BJ (cell line): ENCODE measurements at regions not wholly inside any gene's neighbourhood (a gene's known extent, or its start where the extent isn't known, plus 50 kb on each side); places are given as distances from the start of the nearest gene placed in this dataset.

Experiments used
- CTCF ChIA-PET: fragments of 350-600 bp; formaldehyde crosslinking; extraction: SDS; loops from one replicate; lab custom pipeline; 2021; ENCODE audit warnings: antibody characterized with exemption, inconsistent platforms; lab: Yijun Ruan, JAX
- POLR2A ChIA-PET: fragments of 300-600 bp; sonication (Branson Sonifier 250); formaldehyde crosslinking; extraction: SDS; loops from one replicate; lab custom pipeline; 2021; ENCODE audit warnings: antibody characterized with exemption; lab: Charles Lee
- DNase-seq: peaks from one replicate; pipeline ENCODE4 v3.0.0-alpha.2; 2011; ENCODE audit warnings: low read depth
- H3K27me3 ChIP-seq: 2 replicates; pipeline ENCODE4 v1.6.0; 2011; ENCODE audit warnings: low read length; ENCODE audit not compliant: control insufficient read depth, insufficient read depth
- H3K36me3 ChIP-seq: 2 replicates; pipeline ENCODE4 v1.5.1; 2011; ENCODE audit warnings: low read length; ENCODE audit not compliant: control insufficient read depth, insufficient read depth
- H3K4me3 ChIP-seq: 2 replicates; pipeline ENCODE4 v1.5.1; 2011; ENCODE audit warnings: low read depth, mild to moderate bottlenecking, control low read depth, low read length
- CTCF ChIP-seq: IDR thresholded peaks from 2 replicates; pipeline ENCODE4 v1.5.1; 2011; ENCODE audit warnings: low read depth, mild to moderate bottlenecking, control low read depth, inconsistent platforms, low read length, moderate library complexity; ENCODE audit not compliant: insufficient read depth

- Histone ChIP-seq H3K36me3 (no peaks in the 10 kb centered on the region), H3K27me3 (peaks cover 4% of the 10 kb centered on the region), H3K4me3 (no peak overlapping the region)
- ChIA-PET CTCF (interaction anchor here (0.6 to 2.5 kb wide), 4 partner anchors 9 to 545 kb away, joined by 3 to 15 read pairs (median 5); no protein-coding TSS in a partner anchor), POLR2A (no interaction called here)
- no peak for TF ChIP-seq CTCF
- DNase-seq: peak; percentile 57
These were observed 113.0 kb upstream of the SLC1A4 start for GRCh38 chr2:64876137-64876647.

GRCh38 chr2:64879745-64880144 is 109.5 kb upstream of the SLC1A4 start:
- Histone ChIP-seq H3K4me3 (no peak overlapping the region), H3K27me3 (peaks cover 5% of the 10 kb centered on the region), H3K36me3 (no peaks in the 10 kb centered on the region)
- ChIA-PET CTCF (no interaction called here), POLR2A (no interaction called here)
- no peak for TF ChIP-seq CTCF
- no peak for DNase-seq

GRCh38 chr2:64880193-64880951 is 108.8 kb upstream of the SLC1A4 start:
- peaks cover 6% of the 10 kb centered on the region for H3K27me3 ChIP-seq
- H3K36me3 ChIP-seq: no peaks in the 10 kb centered on the region
- no peak for TF ChIP-seq CTCF
- ChIA-PET CTCF (interaction anchor here (1.2 kb wide), 1 partner anchor 13 kb away, joined by 3 read pairs; no protein-coding TSS in a partner anchor), POLR2A (no interaction called here)
- no peak for DNase-seq
- no peak overlapping the region for H3K4me3 ChIP-seq

- Histone ChIP-seq H3K36me3 (no peaks in the 10 kb centered on the region), H3K4me3 (no peak overlapping the region), H3K27me3 (peaks cover 6% of the 10 kb centered on the region)
- DNase-seq: no peak
- TF ChIP-seq CTCF: no peak
- POLR2A ChIA-PET: no interaction called here
- CTCF ChIA-PET: interaction anchor here (1.2 kb wide), 1 partner anchor 13 kb away, joined by 3 read pairs; no protein-coding TSS in a partner anchor
These were observed 108.1 kb upstream of the SLC1A4 start for GRCh38 chr2:64881037-64881492.

- POLR2A ChIA-PET: no interaction called here
- no peak for DNase-seq
- Histone ChIP-seq H3K4me3 (no peak overlapping the region), H3K36me3 (no peaks in the 10 kb centered on the region), H3K27me3 (peaks cover 5% of the 10 kb centered on the region)
- CTCF ChIA-PET: interaction anchor here (0.6 to 1.1 kb wide), 3 partner anchors 244 to 686 kb away, joined by 3 to 5 read pairs (median 3); no protein-coding TSS in a partner anchor
- no peak for TF ChIP-seq CTCF
These were observed 101.6 kb upstream of the SLC1A4 start for GRCh38 chr2:64887565-64887964.
